ENCODE measurements at regions not wholly inside any gene's neighbourhood (a gene's known extent, or its start where the extent isn't known, plus 50 kb on each side); places are given as distances from the start of the nearest gene placed in this dataset.

- H3K27me3 Mint-ChIP-seq: peaks cover 1% of the 10 kb centered on the region
- intact Hi-C loops (cut with micrococcal nuclease): no loop called here
Measured at GRCh38 chr5:168214071-168214470, 77.4 kb upstream of the WWC1 start.

GRCh38 chr5:168214886-168215285, 76.6 kb upstream of the WWC1 start:
- no peak overlapping the region for H3K4me3 Mint-ChIP-seq
- intact Hi-C loops (cut with micrococcal nuclease): no loop called here
- H3K36me3 Mint-ChIP-seq (ENCODE audit: low read depth): no peaks in the 10 kb centered on the region
- no peaks in the 10 kb centered on the region for H3K9me3 Mint-ChIP-seq
- H3K27me3 Mint-ChIP-seq: peaks cover 3% of the 10 kb centered on the region
- H3K27ac Mint-ChIP-seq: no peak overlapping the region
- H3K4me1 Mint-ChIP-seq (ENCODE audit: low read depth): peaks cover 5% of the 10 kb centered on the region

More at GRCh38 chr5:168214071-168214470, 77.4 kb upstream of the WWC1 start:
- no peaks in the 10 kb centered on the region for H3K36me3 Mint-ChIP-seq (ENCODE audit: low read depth)
- no peaks in the 10 kb centered on the region for H3K9me3 Mint-ChIP-seq
- no peaks in the 10 kb centered on the region for H3K4me1 Mint-ChIP-seq (ENCODE audit: low read depth)
- H3K4me3 Mint-ChIP-seq: no peak overlapping the region
- H3K27ac Mint-ChIP-seq: no peak overlapping the region

GRCh38 chr5:168215646-168216045, 75.8 kb upstream of the WWC1 start:
- no peak overlapping the region for H3K4me3 Mint-ChIP-seq
- peaks cover 3% of the 10 kb centered on the region for H3K27me3 Mint-ChIP-seq
- intact Hi-C loops (cut with micrococcal nuclease): no loop called here
- no peaks in the 10 kb centered on the region for H3K36me3 Mint-ChIP-seq (ENCODE audit: low read depth)
- H3K9me3 Mint-ChIP-seq: no peaks in the 10 kb centered on the region
- H3K4me1 Mint-ChIP-seq (ENCODE audit: low read depth): peaks cover 5% of the 10 kb centered on the region
- H3K27ac Mint-ChIP-seq: no peak overlapping the region

- Mint-ChIP-seq H3K36me3 (ENCODE audit: low read depth) (no peaks in the 10 kb centered on the region), H3K4me1 (ENCODE audit: low read depth) (peaks cover 5% of the 10 kb centered on the region), H3K27me3 (peaks cover 5% of the 10 kb centered on the region), H3K27ac (no peak overlapping the region), H3K4me3 (no peak overlapping the region), H3K9me3 (no peaks in the 10 kb centered on the region)
- intact Hi-C loops (cut with micrococcal nuclease): no loop called here
Measured at GRCh38 chr5:168216989-168217388, 74.5 kb upstream of the WWC1 start.

GRCh38 chr5:168217497-168217896, 73.9 kb upstream of the WWC1 start:
- H3K27me3 Mint-ChIP-seq: peaks cover 6% of the 10 kb centered on the region
- intact Hi-C loops (cut with micrococcal nuclease): no loop called here

GRCh38 chr5:168218746-168219145, 72.7 kb upstream of the WWC1 start:
- H3K9me3 Mint-ChIP-seq: no peaks in the 10 kb centered on the region
- intact Hi-C loops (cut with micrococcal nuclease): loop anchor here (1.0 kb wide), 1 partner anchor 104 kb away; no protein-coding TSS in a partner anchor
- no peak overlapping the region for H3K4me3 Mint-ChIP-seq
- peaks cover 6% of the 10 kb centered on the region for H3K27me3 Mint-ChIP-seq
- no peaks in the 10 kb centered on the region for H3K36me3 Mint-ChIP-seq (ENCODE audit: low read depth)
- peaks cover 5% of the 10 kb centered on the region for H3K4me1 Mint-ChIP-seq (ENCODE audit: low read depth)
- H3K27ac Mint-ChIP-seq: no peak overlapping the region

More at GRCh38 chr5:168217497-168217896, 73.9 kb upstream of the WWC1 start:
- Mint-ChIP-seq H3K4me3 (no peak overlapping the region), H3K27ac (no peak overlapping the region), H3K9me3 (no peaks in the 10 kb centered on the region), H3K4me1 (ENCODE audit: low read depth) (peaks cover 5% of the 10 kb centered on the region), H3K36me3 (ENCODE audit: low read depth) (no peaks in the 10 kb centered on the region)

GRCh38 chr5:168219515-168220410, 71.7 kb upstream of the WWC1 start:
- Mint-ChIP-seq H3K27ac (no peak overlapping the region), H3K9me3 (no peaks in the 10 kb centered on the region), H3K4me3 (no peak overlapping the region), H3K27me3 (peaks cover 6% of the 10 kb centered on the region), H3K4me1 (ENCODE audit: low read depth) (peaks cover 5% of the 10 kb centered on the region), H3K36me3 (ENCODE audit: low read depth) (no peaks in the 10 kb centered on the region)
- intact Hi-C loops (cut with micrococcal nuclease): loop anchor here (1.0 kb wide), 2 partner anchors 105 to 496 kb away; no protein-coding TSS in a partner anchor

- Mint-ChIP-seq H3K27ac (no peak overlapping the region), H3K27me3 (peaks cover 5% of the 10 kb centered on the region), H3K4me1 (ENCODE audit: low read depth) (peaks cover 5% of the 10 kb centered on the region), H3K4me3 (no peak overlapping the region), H3K9me3 (no peaks in the 10 kb centered on the region), H3K36me3 (ENCODE audit: low read depth) (no peaks in the 10 kb centered on the region)
- intact Hi-C loops (cut with micrococcal nuclease): no loop called here
Measured at GRCh38 chr5:168224085-168224484, 67.4 kb upstream of the WWC1 start.

GRCh38 chr5:168226012-168226411, 65.4 kb upstream of the WWC1 start:
- Mint-ChIP-seq H3K4me3 (no peak overlapping the region), H3K9me3 (no peaks in the 10 kb centered on the region), H3K4me1 (ENCODE audit: low read depth) (no peaks in the 10 kb centered on the region), H3K27ac (no peak overlapping the region), H3K27me3 (peaks cover 3% of the 10 kb centered on the region), H3K36me3 (ENCODE audit: low read depth) (no peaks in the 10 kb centered on the region)
- intact Hi-C loops (cut with micrococcal nuclease): no loop called here

GRCh38 chr5:168227001-168227400, 64.4 kb upstream of the WWC1 start:
- H3K4me1 Mint-ChIP-seq (ENCODE audit: low read depth): no peaks in the 10 kb centered on the region
- H3K27me3 Mint-ChIP-seq: peaks cover 2% of the 10 kb centered on the region
- H3K36me3 Mint-ChIP-seq (ENCODE audit: low read depth): no peaks in the 10 kb centered on the region
- intact Hi-C loops (cut with micrococcal nuclease): no loop called here
- no peak overlapping the region for H3K27ac Mint-ChIP-seq
- H3K9me3 Mint-ChIP-seq: no peaks in the 10 kb centered on the region
- no peak overlapping the region for H3K4me3 Mint-ChIP-seq

- Mint-ChIP-seq H3K36me3 (ENCODE audit: low read depth) (no peaks in the 10 kb centered on the region), H3K27me3 (no peaks in the 10 kb centered on the region), H3K27ac (no peak overlapping the region), H3K4me1 (ENCODE audit: low read depth) (no peaks in the 10 kb centered on the region), H3K9me3 (no peaks in the 10 kb centered on the region), H3K4me3 (no peak overlapping the region)
- intact Hi-C loops (cut with micrococcal nuclease): no loop called here
Measured at GRCh38 chr5:168227973-168228615, 63.4 kb upstream of the WWC1 start.

- no peaks in the 10 kb centered on the region for H3K9me3 Mint-ChIP-seq
- no peaks in the 10 kb centered on the region for H3K36me3 Mint-ChIP-seq (ENCODE audit: low read depth)
- no peaks in the 10 kb centered on the region for H3K4me1 Mint-ChIP-seq (ENCODE audit: low read depth)
- no peak overlapping the region for H3K27ac Mint-ChIP-seq
- intact Hi-C loops (cut with micrococcal nuclease): no loop called here
- no peak overlapping the region for H3K4me3 Mint-ChIP-seq
- no peaks in the 10 kb centered on the region for H3K27me3 Mint-ChIP-seq
Measured at GRCh38 chr5:168228668-168229067, 62.8 kb upstream of the WWC1 start.

- Mint-ChIP-seq H3K27me3 (peaks cover 3% of the 10 kb centered on the region), H3K4me3 (no peak overlapping the region), H3K9me3 (no peaks in the 10 kb centered on the region), H3K36me3 (ENCODE audit: low read depth) (no peaks in the 10 kb centered on the region), H3K4me1 (ENCODE audit: low read depth) (no peaks in the 10 kb centered on the region), H3K27ac (no peak overlapping the region)
- intact Hi-C loops (cut with micrococcal nuclease): no loop called here
Measured at GRCh38 chr5:168234133-168234532, 57.3 kb upstream of the WWC1 start.

GRCh38 chr5:168238463-168238862, 53.0 kb upstream of the WWC1 start:
- peaks cover 3% of the 10 kb centered on the region for H3K27me3 Mint-ChIP-seq
- no peak overlapping the region for H3K4me3 Mint-ChIP-seq
- no peaks in the 10 kb centered on the region for H3K4me1 Mint-ChIP-seq (ENCODE audit: low read depth)
- no peaks in the 10 kb centered on the region for H3K9me3 Mint-ChIP-seq
- intact Hi-C loops (cut with micrococcal nuclease): no loop called here
- H3K27ac Mint-ChIP-seq: no peak overlapping the region
- H3K36me3 Mint-ChIP-seq (ENCODE audit: low read depth): no peaks in the 10 kb centered on the region

Measured in dendritic cell treated with granulocyte-macrophage colony-stimulating factor and Interleukin-4, amounts not matched to agents 40 ng/mL and 50 ng/mL, for 4 days (primary cell).